ENCODE measurements at regions not wholly inside any gene's neighbourhood (a gene's known extent, or its start where the extent isn't known, plus 50 kb on each side); places are given as distances from the start of the nearest gene placed in this dataset.

- no peak for DNase-seq
Observed at GRCh38 chr4:182124359-182124758, 118.8 kb upstream of the TENM3 start.

GRCh38 chr4:182126096-182126495, 117.1 kb upstream of the TENM3 start:
- no peak for DNase-seq

GRCh38 chr4:182126603-182127002, 116.6 kb upstream of the TENM3 start:
- no peak for DNase-seq

- DNase-seq, result no peak
Observed at GRCh38 chr4:182133033-182133432, 110.2 kb upstream of the TENM3 start.

- DNase-seq, result no peak
Observed at GRCh38 chr4:182134261-182134660, 108.9 kb upstream of the TENM3 start.

GRCh38 chr4:182136201-182136600, 107.0 kb upstream of the TENM3 start:
- DNase-seq, result no peak

- no peak for DNase-seq
Observed at GRCh38 chr4:182137343-182137742, 105.9 kb upstream of the TENM3 start.

GRCh38 chr4:182139491-182139890, 103.7 kb upstream of the TENM3 start:
- no peak for DNase-seq

GRCh38 chr4:182140547-182140946, 102.7 kb upstream of the TENM3 start:
- no peak for DNase-seq

- DNase-seq, result no peak
Observed at GRCh38 chr4:182141061-182141460, 102.1 kb upstream of the TENM3 start.

- DNase-seq, result no peak
Observed at GRCh38 chr4:182142176-182143085, 100.8 kb upstream of the TENM3 start.

GRCh38 chr4:182143086-182143821, 99.9 kb upstream of the TENM3 start:
- DNase-seq, result no peak

- DNase-seq, result no peak
Observed at GRCh38 chr4:182143822-182144625, 99.2 kb upstream of the TENM3 start.

- DNase-seq, result no peak
Observed at GRCh38 chr4:182144626-182145333, 98.4 kb upstream of the TENM3 start.

- DNase-seq, result no peak
Observed at GRCh38 chr4:182145334-182145905, 97.8 kb upstream of the TENM3 start.

- no peak for DNase-seq
Observed at GRCh38 chr4:182147391-182147790, 95.8 kb upstream of the TENM3 start.

GRCh38 chr4:182150645-182151044, 92.6 kb upstream of the TENM3 start:
- DNase-seq, result no peak

- no peak for DNase-seq
Observed at GRCh38 chr4:182155806-182156205, 87.4 kb upstream of the TENM3 start.

- DNase-seq, result no peak
Observed at GRCh38 chr4:182163180-182163579, 80.0 kb upstream of the TENM3 start.

GRCh38 chr4:182169572-182169971, 73.6 kb upstream of the TENM3 start:
- DNase-seq, result no peak

- DNase-seq, result no peak
Observed at GRCh38 chr4:182169987-182170386, 73.2 kb upstream of the TENM3 start.

- DNase-seq, result no peak
Observed at GRCh38 chr4:182170417-182170935, 72.7 kb upstream of the TENM3 start.

Measured in activated T-cell treated with anti-CD3 and anti-CD28 coated beads for 4 hours (primary cell).